Small intestine (tissue), 7 donors: ENCODE measurements at regions not wholly inside any gene's neighbourhood (a gene's known extent, or its start where the extent isn't known, plus 50 kb on each side); places are given as distances from the start of the nearest gene placed in this dataset.
A peak's percentile ranks its signal among the peaks of the same experiment; 100 is the strongest.

ENCODE experiments used
- DNase-seq, 2 donors: peaks; one replicate each; pipeline versions ENCODE4 v3.0.0 to v3.0.0-alpha.2; 2013
- FAIRE-seq: peaks from 2 replicates; lab custom pipeline; 2012; peaks lifted over from hg19 to GRCh38; lab: Jason Lieb, UNC
- H3K27ac ChIP-seq, 3 donors: one replicate each; pipeline ENCODE4 v1.5.1; 2013; ENCODE audit warnings: low read length in 2 of 3, mild to moderate bottlenecking in 2 of 3, control low read depth in 1 of 3, inconsistent platforms in 1 of 3, low read depth in 1 of 3, moderate library complexity in 1 of 3
- H3K27me3 ChIP-seq, 3 donors: one replicate each; pipeline ENCODE4 v1.6.1; 2013; ENCODE audit warnings: low read length in 3 of 3, inconsistent platforms in 1 of 3; ENCODE audit not compliant: control insufficient read depth in 3 of 3, insufficient read depth in 3 of 3
- H3K36me3 ChIP-seq, 3 donors: one replicate each; pipeline ENCODE4 v1.6.1; 2013; ENCODE audit warnings: low read length in 3 of 3, inconsistent platforms in 1 of 3, low read depth in 1 of 3, mild to moderate bottlenecking in 1 of 3, moderate library complexity in 1 of 3; ENCODE audit not compliant: control insufficient read depth in 3 of 3, insufficient read depth in 2 of 3
- H3K4me1 ChIP-seq, 3 donors: one replicate each; pipeline ENCODE4 v1.6.1; 2013; ENCODE audit warnings: low read length in 2 of 3, inconsistent platforms in 1 of 3, low read depth in 1 of 3, mild to moderate bottlenecking in 1 of 3, moderate library complexity in 1 of 3; ENCODE audit not compliant: control insufficient read depth in 3 of 3, insufficient read depth in 2 of 3
- H3K4me3 ChIP-seq, 3 donors: one replicate each; pipeline ENCODE4 v1.5.1; 2013; ENCODE audit warnings: low read length in 3 of 3, control low read depth in 1 of 3, inconsistent platforms in 1 of 3, low read depth in 1 of 3, mild to moderate bottlenecking in 1 of 3, moderate library complexity in 1 of 3
- H3K9me3 ChIP-seq, 2 donors: one replicate each; pipeline ENCODE4 v1.6.1; 2013; ENCODE audit warnings: low read depth in 1 of 2, low read length in 1 of 2; ENCODE audit not compliant: control insufficient read depth in 2 of 2, insufficient read depth in 1 of 2
- WGBS, 3 donors: extraction: QIAGEN DNeasy Blood & Tissue Kit; methylation state at CpG; one replicate each; pipeline ENCODE4 v1.1.7; 2013; 5-methylcytosine and 5-hydroxymethylcytosine counted together
- donor health status: healthy with polysubstance abuse.
- donor health status: control.
- donor health status: control.
- donor health status: Bipolar disorder and iron deficiency.
- donor health status: healthy.

DNA sequence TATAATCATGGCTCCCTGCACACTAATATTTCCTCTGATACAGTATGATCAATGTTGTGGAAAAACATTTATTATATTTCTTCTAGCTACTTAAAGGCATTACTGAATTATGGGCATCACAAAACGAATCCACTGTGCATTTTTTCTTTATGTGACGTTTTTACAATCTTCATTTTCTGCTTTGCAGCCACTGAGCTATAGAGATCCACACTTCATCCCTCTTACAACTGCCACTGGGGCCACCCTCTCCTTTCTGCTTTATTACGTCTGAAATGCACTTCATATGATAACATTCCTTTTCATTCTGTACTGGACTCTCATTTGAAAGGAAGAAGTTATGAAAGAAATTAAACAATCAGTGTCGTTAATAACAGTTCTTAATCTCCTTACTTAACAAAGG lies 394.5 kb upstream of the HNRNPA3 start:
- Histone ChIP-seq H3K4me1 (no peaks in the 10 kb centered on the region), H3K4me3 (no peak overlapping the region), H3K27me3 (peaks cover 0 to 4% (median 0%) of the 10 kb centered on the region in 3 donors), H3K27ac (no peak overlapping the region), H3K36me3 (no peaks in the 10 kb centered on the region), H3K9me3 (no peaks in the 10 kb centered on the region)
- FAIRE-seq (no peak), DNase-seq (no peak)
- WGBS, 3 donors, result 59 to 80% (median 80%) methylated on average over 4 of the region's 4 CpGs

GRCh38 chr2:176818617-176819016 lies 394.0 kb upstream of the HNRNPA3 start:
- FAIRE-seq, result no peak
- no peaks in the 10 kb centered on the region for H3K4me1 ChIP-seq
- H3K4me3 ChIP-seq, result no peak overlapping the region
- H3K27me3 ChIP-seq, result peaks cover 0 to 4% (median 0%) of the 10 kb centered on the region in 3 donors
- H3K36me3 ChIP-seq, result no peaks in the 10 kb centered on the region
- DNase-seq, result no peak
- no peak overlapping the region for H3K27ac ChIP-seq
- no peaks in the 10 kb centered on the region for H3K9me3 ChIP-seq
- WGBS, 3 donors, result 70 to 79% (median 76%) methylated on average over 7 of the region's 7 CpGs

GRCh38 chr2:176819306-176819705 lies 393.3 kb upstream of the HNRNPA3 start:
- Histone ChIP-seq H3K27ac (no peak overlapping the region), H3K9me3 (no peaks in the 10 kb centered on the region), H3K4me3 (no peak overlapping the region), H3K4me1 (no peaks in the 10 kb centered on the region), H3K36me3 (no peaks in the 10 kb centered on the region), H3K27me3 (peaks cover 0 to 4% (median 0%) of the 10 kb centered on the region in 3 donors)
- FAIRE-seq (no peak), DNase-seq (no peak)
- WGBS, 3 donors, result 92 to 96% (median 93%) methylated on average over 4 of the region's 4 CpGs

GRCh38 chr2:176820371-176820932 lies 392.1 kb upstream of the HNRNPA3 start:
- Histone ChIP-seq H3K4me3 (no peak overlapping the region), H3K27me3 (peaks cover 0 to 4% (median 0%) of the 10 kb centered on the region in 3 donors), H3K36me3 (no peaks in the 10 kb centered on the region), H3K4me1 (no peaks in the 10 kb centered on the region), H3K27ac (no peak overlapping the region), H3K9me3 (no peaks in the 10 kb centered on the region)
- no peak for FAIRE-seq
- DNase-seq, result no peak

DNA sequence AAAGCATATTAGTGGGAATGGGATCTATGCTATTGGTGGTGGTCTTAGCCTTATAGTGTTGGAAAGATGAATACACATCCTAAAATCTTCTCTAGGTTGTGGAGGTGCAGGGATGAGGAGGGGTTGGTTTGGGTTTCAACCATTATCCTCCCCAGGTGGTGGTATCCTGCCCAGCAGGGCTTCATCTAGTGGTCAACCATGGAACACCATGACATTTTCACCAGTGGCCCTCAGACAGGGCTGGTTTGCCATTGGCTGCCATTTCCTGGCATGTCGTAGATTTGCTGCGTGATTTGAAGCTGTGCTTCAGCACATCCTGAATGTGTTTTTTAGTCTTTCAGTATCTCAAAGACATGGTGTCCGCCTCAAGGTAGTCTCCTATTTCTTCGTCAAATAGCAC lies 391.2 kb upstream of the HNRNPA3 start:
- DNase-seq (no peak), FAIRE-seq (no peak)
- Histone ChIP-seq H3K4me3 (no peak overlapping the region), H3K27me3 (peaks cover 0 to 8% (median 0%) of the 10 kb centered on the region in 3 donors), H3K36me3 (no peaks in the 10 kb centered on the region), H3K27ac (no peak overlapping the region), H3K4me1 (no peaks in the 10 kb centered on the region), H3K9me3 (no peaks in the 10 kb centered on the region)
- WGBS, 3 donors, result 96 to 99% (median 98%) methylated on average over 4 of the region's 4 CpGs

GRCh38 chr2:176822060-176822459 lies 390.5 kb upstream of the HNRNPA3 start:
- Histone ChIP-seq H3K9me3 (no peaks in the 10 kb centered on the region), H3K4me1 (no peaks in the 10 kb centered on the region), H3K36me3 (no peaks in the 10 kb centered on the region), H3K27ac (no peak overlapping the region), H3K4me3 (no peak overlapping the region), H3K27me3 (peaks cover 0 to 8% (median 0%) of the 10 kb centered on the region in 3 donors)
- FAIRE-seq, result no peak
- no peak for DNase-seq
- 78 to 92% (median 81%) methylated on average over 2 of the region's 2 CpGs for WGBS, 3 donors

DNA sequence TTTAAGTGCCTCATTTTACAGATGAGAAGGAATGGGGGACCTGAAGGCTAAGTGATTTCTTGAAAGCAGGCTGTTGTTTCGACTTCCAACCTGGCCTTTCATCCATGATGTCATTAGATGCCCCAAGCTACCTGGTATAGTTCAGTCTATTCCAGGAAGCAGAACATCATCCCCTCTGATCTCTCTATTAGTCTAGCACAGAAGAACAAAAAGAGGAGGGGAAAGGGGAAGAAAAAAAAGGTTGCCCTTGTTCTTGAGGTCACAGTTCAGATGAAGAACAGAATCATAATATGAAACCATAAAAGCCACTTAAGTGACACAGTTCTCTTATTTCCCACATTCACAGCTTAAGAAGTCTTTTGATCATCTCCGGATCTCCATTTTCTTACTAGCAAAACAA lies 386.2 kb upstream of the HNRNPA3 start:
- H3K4me1 ChIP-seq, result no peaks in the 10 kb centered on the region
- 61 to 72% (median 70%) methylated on average over 2 of the region's 2 CpGs for WGBS, 3 donors
- no peaks in the 10 kb centered on the region for H3K36me3 ChIP-seq
- H3K9me3 ChIP-seq, result no peaks in the 10 kb centered on the region
- peaks cover 0 to 10% (median 0%) of the 10 kb centered on the region in 3 donors for H3K27me3 ChIP-seq
- no peak overlapping the region for H3K27ac ChIP-seq
- no peak overlapping the region for H3K4me3 ChIP-seq
- FAIRE-seq, result no peak
- DNase-seq, result peak in 1 of 2 donors; percentile 48

GRCh38 chr2:176826984-176827668 lies 385.5 kb upstream of the HNRNPA3 start:
- no peak overlapping the region for H3K27ac ChIP-seq
- no peaks in the 10 kb centered on the region for H3K36me3 ChIP-seq
- H3K4me3 ChIP-seq, result no peak overlapping the region
- no peaks in the 10 kb centered on the region for H3K9me3 ChIP-seq
- WGBS, 3 donors, result 81 to 90% (median 89%) methylated on average over 9 of the region's 9 CpGs
- no peaks in the 10 kb centered on the region for H3K4me1 ChIP-seq
- DNase-seq, result no peak
- no peak for FAIRE-seq
- H3K27me3 ChIP-seq, result peaks cover 0 to 9% (median 0%) of the 10 kb centered on the region in 3 donors
